ENCODE measurements at regions not wholly inside any gene's neighbourhood (a gene's known extent, or its start where the extent isn't known, plus 50 kb on each side); places are given as distances from the start of the nearest gene placed in this dataset.

DNA sequence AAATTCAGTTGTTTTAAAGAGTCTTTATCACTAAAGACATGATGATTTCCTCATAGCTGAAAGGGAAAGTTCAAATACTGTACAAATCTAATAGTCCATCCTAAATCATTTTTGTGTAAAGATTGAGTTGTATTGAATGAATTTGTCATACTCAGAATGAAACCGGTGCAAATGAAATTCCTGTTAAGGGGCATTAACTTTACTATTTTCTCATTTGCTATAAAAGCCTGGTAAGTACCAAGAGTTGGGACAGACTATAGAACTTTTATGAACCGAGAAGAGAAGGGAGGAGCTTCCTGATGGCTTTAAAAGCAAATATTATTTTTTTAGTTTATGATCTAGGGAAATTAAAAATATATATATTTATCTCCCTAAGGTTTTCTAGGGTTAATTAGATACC, 260.0 kb upstream of the AKR1E2 start:
- no TSS peak for BruUV-seq (replicated peaks)
- ChIA-PET CTCF (interaction anchor here (1.4 kb wide), 1 partner anchor 8 kb away, joined by 3 read pairs; no protein-coding TSS in a partner anchor), POLR2A (no interaction called here)
- Histone ChIP-seq H3K27me3 (ENCODE audit: control insufficient read depth in 2 of 2, insufficient read depth in 2 of 2, low read length in 2 of 2) (no peaks in the 10 kb centered on the region), H2AFZ (ENCODE audit: low read depth, low read length) (no peak overlapping the region), H3K4me2 (ENCODE audit: insufficient read depth, low read length) (no peak overlapping the region), H3K9me1 (replicated peaks; ENCODE audit: control insufficient read depth, extremely low read depth, insufficient read depth, low read length) (no peaks in the 10 kb centered on the region), H3K79me2 (ENCODE audit: control insufficient read depth, insufficient read depth, low read length) (no peaks in the 10 kb centered on the region), H3K27ac (ENCODE audit: insufficient read depth, low read depth, low read length) (no peak overlapping the region), H3K9me3 (replicated peaks; ENCODE audit: control insufficient read depth, insufficient read depth, low read length) (no peaks in the 10 kb centered on the region), H3K4me3 (replicated peaks in 1 of 3; ENCODE audit: insufficient read depth in 1 of 3, low read depth in 1 of 3, low read length in 3 of 3) (no peak overlapping the region), H4K20me1 (replicated peaks; ENCODE audit: control insufficient read depth, extremely low read depth, insufficient read depth, low read length) (no peaks in the 10 kb centered on the region), H3K4me1 (ENCODE audit: control insufficient read depth, extremely low read depth, insufficient read depth, low read length) (no peaks in the 10 kb centered on the region), H3K36me3 (ENCODE audit: control insufficient read depth in 2 of 2, extremely low read depth in 1 of 2, insufficient read depth in 2 of 2, low read length in 2 of 2) (no peaks in the 10 kb centered on the region), H3K9ac (replicated peaks; ENCODE audit: extremely low read depth, insufficient read depth, low read length) (no peak overlapping the region)
- DNase-seq (ENCODE audit: low read depth, low spot score) (no peak), FAIRE-seq (no peak)
- TF ChIP-seq, protein P1, sequence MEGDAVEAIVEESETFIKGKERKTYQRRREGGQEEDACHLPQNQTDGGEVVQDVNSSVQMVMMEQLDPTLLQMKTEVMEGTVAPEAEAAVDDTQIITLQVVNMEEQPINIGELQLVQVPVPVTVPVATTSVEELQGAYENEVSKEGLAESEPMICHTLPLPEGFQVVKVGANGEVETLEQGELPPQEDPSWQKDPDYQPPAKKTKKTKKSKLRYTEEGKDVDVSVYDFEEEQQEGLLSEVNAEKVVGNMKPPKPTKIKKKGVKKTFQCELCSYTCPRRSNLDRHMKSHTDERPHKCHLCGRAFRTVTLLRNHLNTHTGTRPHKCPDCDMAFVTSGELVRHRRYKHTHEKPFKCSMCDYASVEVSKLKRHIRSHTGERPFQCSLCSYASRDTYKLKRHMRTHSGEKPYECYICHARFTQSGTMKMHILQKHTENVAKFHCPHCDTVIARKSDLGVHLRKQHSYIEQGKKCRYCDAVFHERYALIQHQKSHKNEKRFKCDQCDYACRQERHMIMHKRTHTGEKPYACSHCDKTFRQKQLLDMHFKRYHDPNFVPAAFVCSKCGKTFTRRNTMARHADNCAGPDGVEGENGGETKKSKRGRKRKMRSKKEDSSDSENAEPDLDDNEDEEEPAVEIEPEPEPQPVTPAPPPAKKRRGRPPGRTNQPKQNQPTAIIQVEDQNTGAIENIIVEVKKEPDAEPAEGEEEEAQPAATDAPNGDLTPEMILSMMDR (IDR thresholded peaks at IDR 0.05; ENCODE audit: extremely low read depth in 1 of 2, insufficient read depth in 1 of 2, low read depth in 1 of 2, low read length in 2 of 2), result no peak
- TF ChIP-seq GATA2 (IDR thresholded peaks at IDR 0.05; ENCODE audit: insufficient read depth, insufficient read length, low read depth, low read length), result no peak
- TF ChIP-seq MYC (IDR thresholded peaks at IDR 0.05; ENCODE audit: low read depth, low read length), result no peak
- no peak for TF ChIP-seq EZH2 (IDR thresholded peaks at IDR 0.05; ENCODE audit: borderline replicate concordance, low read depth, low read length, severe bottlenecking)
- no peak for TF ChIP-seq POLR2AphosphoS5 (IDR thresholded peaks at IDR 0.05; ENCODE audit: insufficient read depth, low read depth, low read length)
- no peak for TF ChIP-seq JUN (IDR thresholded peaks at IDR 0.05; ENCODE audit: borderline replicate concordance, insufficient read depth, insufficient read length, low read depth)
- TF ChIP-seq FOS (IDR thresholded peaks at IDR 0.05; ENCODE audit: borderline replicate concordance, insufficient read depth, low read length), result no peak
- no peak for TF ChIP-seq POLR2A (IDR thresholded peaks at IDR 0.05; ENCODE audit: low read depth, low read length)
- TF ChIP-seq, protein P2, sequence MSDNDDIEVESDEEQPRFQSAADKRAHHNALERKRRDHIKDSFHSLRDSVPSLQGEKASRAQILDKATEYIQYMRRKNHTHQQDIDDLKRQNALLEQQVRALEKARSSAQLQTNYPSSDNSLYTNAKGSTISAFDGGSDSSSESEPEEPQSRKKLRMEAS (IDR thresholded peaks at IDR 0.05; ENCODE audit: insufficient read depth, insufficient read length), result no peak
- intact Hi-C loops (cut with micrococcal nuclease) (no loop called here), dilution Hi-C loops (cut with MboI; ENCODE audit: extremely low pct_ligation_motif_present, low sequenced_read_pairs) (no loop called here)
